Transverse colon (tissue), 4 donors: ENCODE measurements at regions not wholly inside any gene's neighbourhood (a gene's known extent, or its start where the extent isn't known, plus 50 kb on each side); places are given as distances from the start of the nearest gene placed in this dataset.

Source experiments
- DNase-seq: peaks from one replicate; pipeline ENCODE4 v3.0.0-alpha.2; 2019
- H3K27ac ChIP-seq, 4 donors: fragments of 200-600 bp; sonication (generic); 2 replicates each; pipeline ENCODE4 v1.5.1; 2016 to 2018; ENCODE audit warnings: inconsistent platforms in 4 of 4
- H3K27me3 ChIP-seq: fragments of 200-600 bp; sonication (generic); 2 replicates; pipeline ENCODE4 v1.5.1; 2017; ENCODE audit warnings: inconsistent platforms
- H3K36me3 ChIP-seq, 4 donors: fragments of 200-600 bp; sonication (generic); 2 replicates each; pipeline ENCODE4 v1.5.1; 2017 to 2019; ENCODE audit warnings: inconsistent platforms in 4 of 4
- H3K4me1 ChIP-seq, 4 donors: fragments of 200-600 bp; sonication (generic); 2 replicates each; pipeline ENCODE4 v1.5.1; 2017 to 2020; ENCODE audit warnings: inconsistent platforms in 4 of 4
- H3K4me3 ChIP-seq, 4 donors: fragments of 200-600 bp; sonication (generic); 1 replicate in 1 of 4; 2 replicates in 3 of 4; pipeline versions ENCODE4 v1.5.1 to v1.6.1; 2017 to 2019; ENCODE audit warnings: inconsistent platforms in 4 of 4
- H3K9me3 ChIP-seq, 2 donors: fragments of 200-600 bp; sonication (generic); 2 replicates each; pipeline ENCODE4 v1.5.1; 2017 to 2019; ENCODE audit warnings: inconsistent platforms in 2 of 2
- EP300 ChIP-seq: sonication (generic); formaldehyde crosslinking; IDR thresholded peaks from one replicate; pipeline ENCODE4 v1.6.1; 2017; ENCODE audit warnings: antibody characterized with exemption, low read depth
- POLR2A ChIP-seq: fragments of 450-650 bp; IDR thresholded peaks from one replicate; pipeline ENCODE4 v1.6.1; 2016; ENCODE audit warnings: antibody characterized with exemption, mild to moderate bottlenecking, moderate library complexity
- POLR2AphosphoS5 ChIP-seq, 3 donors: sonication (generic); formaldehyde crosslinking; IDR thresholded peaks; one replicate each; pipeline ENCODE4 v1.6.1; 2016; ENCODE audit warnings: antibody characterized with exemption in 3 of 3
- WGBS, 2 donors: methylation state at CpG; one replicate each; pipeline ENCODE4 v1.1.5; 2018; ENCODE audit warnings: low coverage in 1 of 2; 5-methylcytosine and 5-hydroxymethylcytosine counted together
- in situ Hi-C, 4 donors: fragments of 200-750 bp; cut with MboI; loops; one replicate each; pipeline versions ENCODE4 v1.15.0 to v1.15.1; 2017; ENCODE audit warnings: low sequenced_read_pairs in 3 of 4, low pct_ligation_motif_present in 1 of 4, low pct_unique_long_range_greater_than_20kb in 1 of 4
- intact Hi-C: fragments of 100-400 bp; cut with DNase I; formaldehyde crosslinking; loops from one replicate; pipeline ENCODE4 v1.15.1; 2023; ENCODE audit warnings: low total_unique reads
- TF ChIP-seq, protein P1 (sequence below), 5 experiments: fragments of 200-600 bp in 3 of 5; fragments of 450-650 bp in 2 of 5; sonication (generic) in 3 of 5; IDR thresholded peaks; 1 replicate in 2 of 5; 2 replicates in 3 of 5; pipeline ENCODE4 v1.5.1; 2016 to 2017; ENCODE audit warnings: antibody characterized with exemption in 5 of 5, inconsistent platforms in 3 of 5, mild to moderate bottlenecking in 2 of 5, moderate library complexity in 1 of 5

DNA sequence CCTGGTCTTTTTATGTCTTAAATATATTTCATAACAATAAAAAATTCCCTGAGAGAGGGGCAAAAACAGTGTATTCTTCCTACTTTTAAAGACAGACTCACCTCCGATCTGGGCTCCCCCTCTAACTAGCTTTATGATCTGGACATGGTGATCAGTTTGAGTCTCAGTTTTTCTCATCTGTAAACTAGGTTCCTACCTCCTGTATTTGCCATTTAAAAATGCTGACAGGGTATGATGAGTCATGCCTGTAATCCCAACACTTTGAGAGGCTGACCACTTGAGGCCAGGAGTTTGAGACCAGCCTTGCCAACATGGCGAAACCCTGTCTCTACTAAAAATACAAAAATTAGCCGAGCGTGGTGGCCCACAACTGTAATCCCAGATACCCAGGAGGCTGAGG, 114.8 kb upstream of the LHX5 start:
- TF ChIP-seq POLR2AphosphoS5 (IDR thresholded peaks at IDR 0.05): no peak
- no peak for TF ChIP-seq POLR2A
- TF ChIP-seq, protein P1, sequence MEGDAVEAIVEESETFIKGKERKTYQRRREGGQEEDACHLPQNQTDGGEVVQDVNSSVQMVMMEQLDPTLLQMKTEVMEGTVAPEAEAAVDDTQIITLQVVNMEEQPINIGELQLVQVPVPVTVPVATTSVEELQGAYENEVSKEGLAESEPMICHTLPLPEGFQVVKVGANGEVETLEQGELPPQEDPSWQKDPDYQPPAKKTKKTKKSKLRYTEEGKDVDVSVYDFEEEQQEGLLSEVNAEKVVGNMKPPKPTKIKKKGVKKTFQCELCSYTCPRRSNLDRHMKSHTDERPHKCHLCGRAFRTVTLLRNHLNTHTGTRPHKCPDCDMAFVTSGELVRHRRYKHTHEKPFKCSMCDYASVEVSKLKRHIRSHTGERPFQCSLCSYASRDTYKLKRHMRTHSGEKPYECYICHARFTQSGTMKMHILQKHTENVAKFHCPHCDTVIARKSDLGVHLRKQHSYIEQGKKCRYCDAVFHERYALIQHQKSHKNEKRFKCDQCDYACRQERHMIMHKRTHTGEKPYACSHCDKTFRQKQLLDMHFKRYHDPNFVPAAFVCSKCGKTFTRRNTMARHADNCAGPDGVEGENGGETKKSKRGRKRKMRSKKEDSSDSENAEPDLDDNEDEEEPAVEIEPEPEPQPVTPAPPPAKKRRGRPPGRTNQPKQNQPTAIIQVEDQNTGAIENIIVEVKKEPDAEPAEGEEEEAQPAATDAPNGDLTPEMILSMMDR (IDR thresholded peaks at IDR 0.05): no peak
- no peak for TF ChIP-seq EP300
- no peak overlapping the region for H3K4me3 ChIP-seq
- no peak for DNase-seq
- H3K36me3 ChIP-seq: no peaks in the 10 kb centered on the region
- WGBS, 2 donors: 84% methylated on average over 4 of the region's 4 CpGs; no CpG with 5 or more reads in 1 of the 2 donors
- peaks cover 0 to 2% (median under 1%) of the 10 kb centered on the region in 4 donors for H3K4me1 ChIP-seq
- intact Hi-C loops: no loop called here
- no peak overlapping the region for H3K27ac ChIP-seq
- in situ Hi-C loops: no loop called here
- peaks cover 0 to 2% of the 10 kb centered on the region in 2 donors for H3K9me3 ChIP-seq
- peaks cover 19% of the 10 kb centered on the region for H3K27me3 ChIP-seq

- no peak overlapping the region for H3K4me3 ChIP-seq
- H3K36me3 ChIP-seq: no peaks in the 10 kb centered on the region
- no peaks in the 10 kb centered on the region for H3K4me1 ChIP-seq
- no peak for DNase-seq
- H3K27ac ChIP-seq: no peak overlapping the region
- H3K9me3 ChIP-seq: peaks cover 3 to 8% of the 10 kb centered on the region in 2 donors
- in situ Hi-C loops (no loop called here), intact Hi-C loops (no loop called here)
- no peak for TF ChIP-seq EP300
- no peak for TF ChIP-seq POLR2AphosphoS5 (IDR thresholded peaks at IDR 0.05)
- TF ChIP-seq POLR2A: no peak
- TF ChIP-seq, protein P1 (IDR thresholded peaks at IDR 0.05): no peak
- H3K27me3 ChIP-seq: peaks cover 15% of the 10 kb centered on the region
- 3 to 24% methylated on average over 4 to 5 of the region's 5 CpGs for WGBS, 2 donors
Observed at GRCh38 chr12:113582521-113583218, 111.0 kb upstream of the LHX5 start.

DNA sequence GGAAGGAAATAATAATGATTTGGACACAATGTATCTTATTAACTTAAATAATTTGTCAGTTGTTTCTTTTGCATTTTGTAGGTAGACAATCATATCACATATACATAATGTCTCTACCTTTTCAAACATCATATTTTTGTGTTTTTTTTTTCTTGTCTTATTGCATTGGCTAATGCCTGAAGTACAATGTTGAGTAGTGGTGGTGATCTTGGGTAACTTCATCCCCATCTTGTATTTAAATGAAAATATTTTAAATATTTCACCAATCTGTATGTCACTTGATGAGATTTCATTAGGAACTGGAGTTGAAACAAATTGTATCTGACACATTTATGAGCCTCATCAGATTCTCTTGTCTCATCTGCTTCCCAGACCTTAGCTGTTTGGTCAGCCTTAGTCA, 109.7 kb upstream of the LHX5 start:
- intact Hi-C loops: no loop called here
- H3K4me3 ChIP-seq: no peak overlapping the region
- peaks cover 15% of the 10 kb centered on the region for H3K27me3 ChIP-seq
- TF ChIP-seq EP300 (no peak), POLR2A (no peak), POLR2AphosphoS5 (IDR thresholded peaks at IDR 0.05) (no peak)
- TF ChIP-seq, protein P1 (IDR thresholded peaks at IDR 0.05): no peak
- H3K36me3 ChIP-seq: no peaks in the 10 kb centered on the region
- H3K9me3 ChIP-seq: peaks cover 3 to 8% of the 10 kb centered on the region in 2 donors
- no peak overlapping the region for H3K27ac ChIP-seq
- DNase-seq: no peak
- in situ Hi-C loops: no loop called here
- H3K4me1 ChIP-seq: no peaks in the 10 kb centered on the region

DNA sequence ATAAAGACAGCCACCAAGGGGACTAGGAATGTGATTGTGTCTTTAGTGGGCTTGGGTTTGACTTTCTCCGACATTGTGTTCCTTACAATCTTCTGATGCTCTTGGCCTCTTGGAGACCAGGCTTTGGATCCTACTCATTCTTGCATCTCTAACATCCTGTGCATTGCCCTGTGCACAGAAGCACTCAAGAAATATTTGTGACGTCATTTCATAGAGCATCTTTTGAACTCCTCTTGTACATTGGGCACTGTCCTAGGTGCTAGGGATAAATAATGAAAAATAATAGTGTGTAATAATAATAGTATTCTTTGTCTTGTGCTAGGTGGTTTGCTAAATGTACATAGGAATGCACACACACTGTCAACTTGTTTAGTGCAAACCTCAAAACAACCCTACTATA, 108.8 kb upstream of the LHX5 start:
- H3K9me3 ChIP-seq: peaks cover 3 to 8% of the 10 kb centered on the region in 2 donors
- H3K4me1 ChIP-seq: no peaks in the 10 kb centered on the region
- TF ChIP-seq, protein P1 (IDR thresholded peaks at IDR 0.05): no peak
- TF ChIP-seq POLR2A (no peak), POLR2AphosphoS5 (IDR thresholded peaks at IDR 0.05) (no peak), EP300 (no peak)
- 23 to 28% methylated on average over 2 of the region's 2 CpGs for WGBS, 2 donors
- H3K36me3 ChIP-seq: no peaks in the 10 kb centered on the region
- intact Hi-C loops: no loop called here
- H3K4me3 ChIP-seq: no peak overlapping the region
- in situ Hi-C loops: no loop called here
- DNase-seq: no peak
- H3K27me3 ChIP-seq: peaks cover 15% of the 10 kb centered on the region
- H3K27ac ChIP-seq: no peak overlapping the region
